ENCODE measurements at regions not wholly inside any gene's neighbourhood (a gene's known extent, or its start where the extent isn't known, plus 50 kb on each side); places are given as distances from the start of the nearest gene placed in this dataset.
A peak's percentile ranks its signal among the peaks of the same experiment; 100 is the strongest.

- DNase-seq (ENCODE audit: low read depth) = no peak
- no peak for TF ChIP-seq CTCF (IDR thresholded peaks at IDR 0.05; ENCODE audit: control insufficient read depth, extremely low read depth, insufficient read depth)
- no peak overlapping the region for H3K4me3 ChIP-seq (ENCODE audit: low read depth, low read length)
These were observed 282.9 kb upstream of the IRX5 start for GRCh38 chr16:54647725-54648221.

- H3K4me3 ChIP-seq (ENCODE audit: low read depth, low read length) = no peak overlapping the region
- no peak for TF ChIP-seq CTCF (IDR thresholded peaks at IDR 0.05; ENCODE audit: control insufficient read depth, extremely low read depth, insufficient read depth)
- DNase-seq (ENCODE audit: low read depth) = no peak
These were observed 283.4 kb upstream of the IRX5 start for GRCh38 chr16:54647216-54647615.

GRCh38 chr16:54645345-54645744, 285.3 kb upstream of the IRX5 start:
- DNase-seq (ENCODE audit: low read depth) = peak; percentile 98
- TF ChIP-seq CTCF (IDR thresholded peaks at IDR 0.05; ENCODE audit: control insufficient read depth, extremely low read depth, insufficient read depth) = no peak
- no peak overlapping the region for H3K4me3 ChIP-seq (ENCODE audit: low read depth, low read length)

GRCh38 chr16:54636221-54636793, 294.4 kb upstream of the IRX5 start:
- H3K4me3 ChIP-seq (ENCODE audit: low read depth, low read length) = no peak overlapping the region
- no peak for DNase-seq (ENCODE audit: low read depth)
- TF ChIP-seq CTCF (IDR thresholded peaks at IDR 0.05; ENCODE audit: control insufficient read depth, extremely low read depth, insufficient read depth) = no peak

GRCh38 chr16:54633943-54634362, 296.7 kb upstream of the IRX5 start:
- no peak overlapping the region for H3K4me3 ChIP-seq (ENCODE audit: low read depth, low read length)
- peak; percentile 50 for TF ChIP-seq CTCF (IDR thresholded peaks at IDR 0.05; ENCODE audit: control insufficient read depth, extremely low read depth, insufficient read depth)
- DNase-seq (ENCODE audit: low read depth) = no peak

- no peak overlapping the region for H3K4me3 ChIP-seq (ENCODE audit: low read depth, low read length)
- DNase-seq (ENCODE audit: low read depth) = no peak
- TF ChIP-seq CTCF (IDR thresholded peaks at IDR 0.05; ENCODE audit: control insufficient read depth, extremely low read depth, insufficient read depth) = no peak
These were observed 298.1 kb upstream of the IRX5 start for GRCh38 chr16:54632322-54633220.

All from LNCaP clone FGC (cell line).